Choroid plexus epithelial cell (primary cell): ENCODE measurements at regions not wholly inside any gene's neighbourhood (a gene's known extent, or its start where the extent isn't known, plus 50 kb on each side); places are given as distances from the start of the nearest gene placed in this dataset.

ENCODE experiments used
- DNase-seq: peaks from one replicate; pipeline ENCODE4 v3.0.0-alpha.2; 2010; ENCODE audit warnings: low read depth
- H3K4me3 ChIP-seq: 2 replicates; pipeline ENCODE4 v1.5.1; 2011; ENCODE audit warnings: low read depth, mild to moderate bottlenecking, control low read depth, low read length, moderate library complexity
- TF ChIP-seq, protein P1 (sequence below): conservative IDR thresholded peaks from 2 replicates; pipeline ENCODE4 v1.5.1; 2011; ENCODE audit warnings: low read depth, mild to moderate bottlenecking, control low read depth, inconsistent platforms, low read length, moderate library complexity

DNA sequence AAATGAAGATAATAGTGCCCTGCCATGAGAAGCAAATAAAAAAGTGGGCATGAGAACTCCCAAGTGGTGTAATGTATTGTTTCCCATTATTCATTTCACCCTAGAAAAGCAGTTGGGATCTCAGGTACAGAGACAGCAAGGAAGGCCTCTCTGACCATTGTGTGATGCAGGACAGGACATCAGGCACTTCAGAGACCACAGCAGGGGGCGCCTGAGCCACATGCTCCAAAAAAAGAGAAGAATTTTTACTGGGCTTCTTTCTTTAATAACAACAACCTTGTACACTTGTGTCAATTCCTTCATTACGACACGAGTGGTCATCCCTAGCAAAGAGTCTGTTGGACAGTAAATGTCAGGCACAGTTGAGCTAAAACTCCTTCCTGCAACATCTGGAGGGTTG lies 533.3 kb downstream of the OMA1 start:
- TF ChIP-seq, protein P1, sequence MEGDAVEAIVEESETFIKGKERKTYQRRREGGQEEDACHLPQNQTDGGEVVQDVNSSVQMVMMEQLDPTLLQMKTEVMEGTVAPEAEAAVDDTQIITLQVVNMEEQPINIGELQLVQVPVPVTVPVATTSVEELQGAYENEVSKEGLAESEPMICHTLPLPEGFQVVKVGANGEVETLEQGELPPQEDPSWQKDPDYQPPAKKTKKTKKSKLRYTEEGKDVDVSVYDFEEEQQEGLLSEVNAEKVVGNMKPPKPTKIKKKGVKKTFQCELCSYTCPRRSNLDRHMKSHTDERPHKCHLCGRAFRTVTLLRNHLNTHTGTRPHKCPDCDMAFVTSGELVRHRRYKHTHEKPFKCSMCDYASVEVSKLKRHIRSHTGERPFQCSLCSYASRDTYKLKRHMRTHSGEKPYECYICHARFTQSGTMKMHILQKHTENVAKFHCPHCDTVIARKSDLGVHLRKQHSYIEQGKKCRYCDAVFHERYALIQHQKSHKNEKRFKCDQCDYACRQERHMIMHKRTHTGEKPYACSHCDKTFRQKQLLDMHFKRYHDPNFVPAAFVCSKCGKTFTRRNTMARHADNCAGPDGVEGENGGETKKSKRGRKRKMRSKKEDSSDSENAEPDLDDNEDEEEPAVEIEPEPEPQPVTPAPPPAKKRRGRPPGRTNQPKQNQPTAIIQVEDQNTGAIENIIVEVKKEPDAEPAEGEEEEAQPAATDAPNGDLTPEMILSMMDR = no peak

DNA sequence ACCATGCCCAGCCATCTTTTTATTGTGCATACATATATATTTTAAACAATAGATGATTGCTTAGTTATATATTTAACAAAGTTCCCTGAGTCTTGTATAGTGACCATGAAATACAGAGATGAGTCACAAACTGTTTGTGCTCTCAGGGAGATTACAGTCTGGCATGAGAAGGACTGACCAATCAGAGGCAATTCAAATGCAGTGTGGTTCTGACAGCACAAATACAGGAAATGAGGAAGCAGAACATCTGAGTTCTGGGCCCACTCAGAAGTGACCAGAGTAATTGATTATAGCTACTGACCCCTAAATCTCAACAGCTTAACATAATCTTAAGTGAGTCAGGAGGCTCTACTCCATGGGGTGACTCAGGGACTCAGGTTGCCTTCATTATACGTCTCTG lies 534.5 kb downstream of the OMA1 start:
- TF ChIP-seq, protein P1 = no peak
- no peak for DNase-seq

More for the DNA sequence above, 533.3 kb downstream of the OMA1 start:
- no peak overlapping the region for H3K4me3 ChIP-seq
- DNase-seq = no peak

DNA sequence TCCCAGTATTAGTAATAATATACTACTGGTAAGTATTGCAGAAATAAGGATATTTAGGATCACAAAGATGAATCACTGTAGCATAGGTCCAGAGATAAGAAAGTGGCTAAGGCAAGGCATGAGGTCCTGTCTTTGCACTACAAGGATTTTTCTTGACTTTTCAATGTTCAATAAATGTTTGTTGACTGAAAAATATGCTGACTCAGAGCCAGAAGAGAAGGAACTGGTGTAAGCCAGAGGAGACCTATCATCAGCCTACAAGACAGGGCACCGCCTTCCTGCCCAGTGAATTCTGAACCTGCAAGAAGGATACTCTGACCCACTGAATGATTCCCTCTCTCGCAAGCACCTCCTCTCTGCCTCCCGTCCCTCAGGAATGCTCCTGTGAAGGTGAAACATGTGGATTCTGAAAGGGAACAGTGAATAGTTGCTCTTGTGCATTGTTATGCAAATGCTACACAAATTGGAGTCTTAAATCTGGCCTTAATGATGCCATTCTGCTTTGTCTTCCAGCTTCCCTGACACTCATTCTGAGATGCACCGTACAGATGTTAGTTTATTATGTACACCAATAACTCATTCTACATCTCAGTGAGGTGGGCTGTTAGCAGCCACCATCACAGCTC lies 540.0 kb downstream of the OMA1 start:
- TF ChIP-seq, protein P1 = no peak
- DNase-seq = no peak
- H3K4me3 ChIP-seq = no peak overlapping the region

More for the DNA sequence above, 534.5 kb downstream of the OMA1 start:
- no peak overlapping the region for H3K4me3 ChIP-seq

DNA sequence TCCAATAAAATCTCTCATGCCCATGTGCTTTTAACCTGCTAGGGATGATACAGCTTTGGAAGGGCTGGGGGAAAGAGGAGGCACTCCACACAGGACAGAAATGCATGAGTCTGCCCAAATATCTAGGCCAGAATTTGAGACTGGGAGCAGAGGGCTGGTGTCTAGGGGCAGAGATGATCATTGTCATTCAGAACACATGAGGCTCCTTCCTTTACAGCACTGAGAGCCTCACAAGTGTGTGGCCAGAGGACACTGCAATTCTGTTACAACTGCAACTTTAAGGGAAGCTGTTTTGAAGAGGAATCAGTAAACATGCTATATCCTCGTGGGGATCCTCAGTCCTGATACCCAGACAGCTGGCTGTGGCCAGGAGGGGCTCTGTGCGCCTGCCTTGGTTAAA lies 541.3 kb downstream of the OMA1 start:
- H3K4me3 ChIP-seq = no peak overlapping the region
- DNase-seq = no peak
- TF ChIP-seq, protein P1 = no peak

DNA sequence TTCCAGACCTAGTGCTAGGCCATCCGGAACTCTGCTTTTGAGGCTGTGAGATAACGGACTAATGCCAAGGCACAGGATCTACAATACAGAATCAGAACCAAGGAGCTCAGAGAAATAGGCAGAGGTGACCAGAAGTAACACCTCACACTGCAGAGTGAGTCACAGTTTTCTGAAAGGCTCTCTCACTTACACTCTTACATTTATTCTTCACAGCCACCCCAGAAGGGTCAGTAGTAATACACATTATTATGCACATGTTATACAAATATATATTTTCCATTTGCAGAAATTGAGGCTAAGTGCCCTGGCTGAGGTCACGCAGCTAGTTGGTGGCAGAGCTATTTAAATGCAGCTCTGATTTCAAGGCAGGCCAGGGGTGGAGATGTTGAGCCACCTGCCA lies 542.5 kb downstream of the OMA1 start:
- TF ChIP-seq, protein P1 = no peak
- no peak overlapping the region for H3K4me3 ChIP-seq
- DNase-seq = no peak

DNA sequence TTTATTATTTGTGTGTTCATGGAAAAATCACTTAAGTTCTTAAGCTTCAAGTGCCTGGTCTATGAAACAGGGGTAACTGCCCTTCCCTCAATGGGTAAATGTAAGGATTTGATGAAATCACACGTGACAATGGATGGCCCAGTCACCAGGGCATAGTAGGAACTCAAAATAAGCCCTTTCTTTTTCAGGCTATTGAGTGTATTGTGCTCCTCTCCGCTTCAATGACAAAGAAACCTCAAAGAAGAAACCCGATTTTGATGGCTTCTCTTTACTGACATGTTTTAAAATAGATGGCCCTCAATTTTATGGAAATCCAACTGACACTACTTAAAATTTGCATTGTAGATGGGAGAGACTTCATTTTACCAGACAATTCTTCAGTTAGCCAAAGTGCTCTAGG lies 543.5 kb downstream of the OMA1 start:
- H3K4me3 ChIP-seq = no peak overlapping the region

DNA sequence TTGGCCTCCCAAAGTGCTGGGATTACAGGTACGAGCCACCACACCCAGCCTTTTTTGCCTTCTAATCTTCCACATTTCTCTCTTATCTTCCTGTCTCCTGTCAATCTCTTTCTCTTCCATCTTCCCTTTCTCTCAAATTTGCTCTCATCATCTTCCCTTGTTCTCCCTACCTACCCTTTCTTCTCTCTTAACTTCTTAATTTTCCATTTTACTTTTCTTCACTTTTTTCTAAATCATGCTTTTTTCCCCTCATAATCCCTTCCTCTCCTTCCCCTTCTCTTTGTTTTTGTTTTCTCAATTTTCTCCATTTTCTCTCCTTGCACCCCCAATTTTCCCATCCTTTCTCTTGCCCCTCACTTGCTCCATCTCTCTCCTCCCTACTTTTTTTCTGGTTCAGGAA lies 545.7 kb downstream of the OMA1 start:
- TF ChIP-seq, protein P1 = no peak
- DNase-seq = no peak
- no peak overlapping the region for H3K4me3 ChIP-seq

More for the DNA sequence above, 543.5 kb downstream of the OMA1 start:
- TF ChIP-seq, protein P1 = no peak
- no peak for DNase-seq
